ELF-1 (cell line): ENCODE measurements at regions not wholly inside any gene's neighbourhood (a gene's known extent, or its start where the extent isn't known, plus 50 kb on each side); places are given as distances from the start of the nearest gene placed in this dataset.
"Not testable (repeated sequence)": the region's sequence is repeated elsewhere in the genome, so short reads cannot be mapped to it uniquely, and the experiment has no call there.

Experiments
- DNase-seq: peaks from one replicate; pipeline ENCODE4 v3.0.0-alpha.2; 2016; ENCODE audit warnings: low read depth, low spot score

GRCh38 chr2:150853263-150853662, 365.8 kb upstream of the RND3 start:
- no peak for DNase-seq

GRCh38 chr2:150850641-150851040, 363.2 kb upstream of the RND3 start:
- no peak for DNase-seq

GRCh38 chr2:150847578-150847977, 360.1 kb upstream of the RND3 start:
- no peak for DNase-seq

DNA sequence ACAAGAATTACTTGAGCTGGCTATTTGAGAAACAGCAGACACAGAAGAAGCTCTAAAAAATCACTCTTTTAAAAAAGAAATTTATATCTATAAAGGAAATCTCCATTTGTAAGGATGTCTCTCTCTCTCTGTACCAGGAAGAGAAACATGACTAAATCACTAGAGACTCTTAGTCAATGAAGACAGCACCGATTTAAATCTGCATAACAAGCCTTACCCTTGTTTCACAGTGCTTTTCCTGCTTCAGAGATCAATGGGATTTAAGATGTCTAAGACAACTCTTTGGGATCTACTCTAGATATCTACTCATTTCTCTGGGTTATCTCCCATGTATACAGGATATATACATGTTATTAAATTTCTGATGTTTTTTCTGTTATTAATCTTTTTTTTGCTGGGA, 359.2 kb upstream of the RND3 start:
- DNase-seq, result no peak

- DNase-seq, result no peak
Observed at GRCh38 chr2:150832686-150833085, 345.2 kb upstream of the RND3 start.

- no peak for DNase-seq
Observed at GRCh38 chr2:150824118-150824517, 336.7 kb upstream of the RND3 start.

GRCh38 chr2:150817422-150817821, 330.0 kb upstream of the RND3 start:
- DNase-seq, result no peak

GRCh38 chr2:150812664-150813367, 325.3 kb upstream of the RND3 start:
- DNase-seq, result no peak

GRCh38 chr2:150812066-150812465, 324.6 kb upstream of the RND3 start:
- no peak for DNase-seq

GRCh38 chr2:150811259-150811855, 323.9 kb upstream of the RND3 start:
- no peak for DNase-seq

DNA sequence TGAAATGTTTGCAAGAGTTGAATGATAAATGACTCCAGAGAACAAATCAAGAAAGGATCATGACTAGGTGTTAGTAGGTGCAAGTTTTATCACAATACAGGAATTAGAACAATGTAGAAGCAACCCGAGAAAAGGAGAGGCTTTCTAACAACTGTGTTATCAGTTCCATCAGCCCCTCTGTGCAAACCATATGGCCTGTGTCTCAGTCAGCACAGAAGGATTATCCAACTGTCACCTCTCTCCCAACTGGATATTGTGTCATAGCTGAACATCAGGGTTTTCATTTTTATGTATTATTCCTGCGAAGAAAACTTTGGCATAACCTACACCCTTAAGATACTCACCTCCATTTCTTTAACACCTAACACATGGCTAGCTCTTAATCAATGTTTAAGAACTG, 321.6 kb upstream of the RND3 start:
- no peak for DNase-seq

GRCh38 chr2:150806336-150806735, 318.9 kb upstream of the RND3 start:
- DNase-seq, result no peak

DNA sequence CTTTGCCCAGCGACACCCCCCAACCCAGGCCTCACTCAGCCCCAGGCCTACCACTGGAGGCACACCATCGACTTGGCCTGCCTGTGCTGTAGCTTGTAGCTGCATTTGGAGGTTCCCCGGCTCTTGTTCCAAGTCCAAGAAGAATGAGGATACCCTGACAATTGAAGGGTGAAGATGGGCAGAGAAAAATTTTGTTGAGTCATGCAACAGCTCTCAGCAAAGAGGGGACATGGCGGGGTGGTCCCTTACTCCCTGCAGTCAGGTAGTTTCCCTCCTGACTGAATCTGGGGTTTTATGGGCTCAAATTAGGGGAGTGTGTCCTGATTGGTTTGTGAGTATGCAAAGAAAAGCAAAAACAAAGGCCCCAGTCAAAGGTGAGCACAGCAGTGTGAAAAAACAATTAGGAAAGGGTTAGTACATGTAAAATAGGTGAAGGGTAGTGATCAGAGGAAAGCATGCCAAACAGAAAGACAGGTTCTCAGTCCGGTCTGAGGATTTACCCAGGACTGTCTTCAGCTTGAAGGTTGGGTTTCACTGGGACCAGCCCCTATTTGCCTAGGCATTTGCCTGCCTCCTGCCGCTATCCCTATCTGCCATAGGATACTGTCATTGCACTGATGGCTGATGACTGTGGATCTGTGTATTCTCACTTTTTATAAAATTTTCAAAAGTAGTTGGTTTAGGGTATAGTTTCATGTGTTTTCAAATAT, 316.4 kb upstream of the RND3 start:
- DNase-seq, result no peak

- no peak for DNase-seq
Observed at GRCh38 chr2:150802635-150803034, 315.2 kb upstream of the RND3 start.

DNA sequence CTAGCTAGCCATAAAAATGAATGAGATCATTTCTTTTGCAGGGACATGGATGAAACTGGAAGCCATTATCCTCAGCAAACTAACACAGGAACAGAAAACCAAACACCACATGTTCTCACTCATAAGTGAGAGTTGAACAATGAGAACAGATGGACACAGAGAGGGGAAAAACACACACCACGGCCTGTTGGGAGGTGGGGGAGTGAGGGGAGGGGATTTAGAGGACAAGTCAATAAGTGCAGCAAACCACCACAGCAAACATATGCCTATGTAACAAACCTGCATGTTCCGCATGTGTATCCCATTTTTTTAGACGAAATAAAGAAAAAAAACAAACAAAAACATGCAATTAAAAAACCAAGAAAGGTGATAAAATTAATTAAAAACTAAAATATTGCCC, 308.8 kb upstream of the RND3 start:
- not testable (repeated sequence) for DNase-seq

- DNase-seq, result no peak
Observed at GRCh38 chr2:150792780-150793300, 305.4 kb upstream of the RND3 start.

GRCh38 chr2:150791567-150791966, 304.1 kb upstream of the RND3 start:
- DNase-seq, result no peak

DNA sequence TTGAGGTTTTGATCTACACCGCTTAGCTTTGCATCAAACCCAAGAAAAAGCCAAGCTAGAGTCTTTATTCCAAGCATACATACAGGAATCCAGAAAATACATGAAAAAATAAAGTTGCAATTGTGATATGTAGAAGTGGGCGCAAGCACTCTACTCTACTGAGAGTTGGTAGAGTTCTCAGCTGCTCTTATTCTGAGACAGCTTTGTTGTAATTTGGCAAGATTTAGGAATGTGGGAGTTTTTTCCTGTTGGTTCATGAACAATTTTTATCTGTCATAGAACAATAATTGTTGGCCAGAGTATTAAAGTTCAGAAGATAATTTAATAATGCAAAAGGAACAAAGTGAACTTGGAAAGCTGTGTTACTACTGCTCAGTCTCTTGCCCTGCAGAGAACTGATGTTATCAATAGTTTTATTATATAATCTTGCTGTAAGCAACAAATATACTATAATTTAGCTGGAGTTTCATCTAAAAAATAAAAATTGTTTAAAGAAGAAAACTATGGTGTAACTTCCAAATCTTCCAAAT, 302.0 kb upstream of the RND3 start:
- no peak for DNase-seq

- no peak for DNase-seq
Observed at GRCh38 chr2:150788426-150789140, 301.1 kb upstream of the RND3 start.

DNA sequence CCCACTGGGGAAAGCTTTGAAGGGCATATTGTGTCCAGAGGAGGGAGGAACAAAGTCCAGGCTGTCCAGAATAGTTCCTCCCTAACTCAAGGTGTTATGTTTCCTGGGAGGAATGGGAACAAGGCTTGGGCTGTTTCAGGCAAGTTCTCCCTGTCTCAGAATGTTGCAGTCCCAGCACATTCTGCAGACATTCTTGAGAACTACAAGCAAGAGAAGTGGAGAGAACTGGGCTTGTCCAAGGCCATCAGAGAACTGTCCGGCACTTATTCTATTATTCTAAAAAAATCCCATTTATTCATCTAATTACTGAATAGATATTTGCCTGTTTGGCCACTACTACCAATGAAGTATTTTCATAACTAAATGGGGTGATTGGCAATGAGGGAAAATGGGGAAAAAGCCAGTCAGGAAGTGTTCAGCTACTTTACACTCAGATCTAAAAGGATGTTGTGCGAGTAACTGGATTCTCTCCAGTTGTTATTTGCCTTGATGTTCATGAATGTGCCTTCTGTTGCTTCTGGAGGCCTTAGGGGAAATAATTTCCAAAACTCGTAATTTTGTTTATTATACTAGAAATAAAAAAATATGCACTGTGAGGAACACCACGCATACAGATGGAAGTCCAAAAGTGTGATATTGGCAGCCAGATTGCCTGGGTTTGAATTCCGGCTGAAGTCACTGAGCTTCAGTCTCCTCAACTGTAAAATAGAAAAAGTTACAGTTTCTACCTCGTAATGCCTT, 300.1 kb upstream of the RND3 start:
- no peak for DNase-seq

GRCh38 chr2:150784389-150784788, 296.9 kb upstream of the RND3 start:
- DNase-seq, result no peak
